OCI-LY7 (cell line): ENCODE measurements at regions not wholly inside any gene's neighbourhood (a gene's known extent, or its start where the extent isn't known, plus 50 kb on each side); places are given as distances from the start of the nearest gene placed in this dataset.

Source experiments
- BruUV-seq: library from RNA; stranded (reverse); fragments of 400-500 nt; replicated peaks from 2 replicates; lab custom pipeline; 2021; lab: Mats Ljungman, UMichigan
- CTCF ChIA-PET: fragments of 300-600 bp; sonication (Branson Sonifier 250); formaldehyde crosslinking; loops from one replicate; lab custom pipeline; 2022; ENCODE audit warnings: antibody characterized with exemption; ENCODE audit not compliant: unreplicated experiment; lab: Charles Lee
- POLR2A ChIA-PET: fragments of 300-600 bp; sonication (Branson Sonifier 250); formaldehyde crosslinking; loops from one replicate; lab custom pipeline; 2022; ENCODE audit warnings: antibody characterized with exemption; lab: Charles Lee
- DNase-seq: peaks from one replicate; pipeline ENCODE4 v3.0.0-alpha.2; 2015; ENCODE audit warnings: low spot score
- H2AFZ ChIP-seq: fragments of 200-600 bp; sonication (generic), shearing (Covaris generic); 2 replicates; pipeline ENCODE4 v1.6.1; 2014; ENCODE audit warnings: mild to moderate bottlenecking, antibody characterized with exemption, low read length, moderate library complexity
- H3K27ac ChIP-seq: fragments of 200-600 bp; sonication (generic); 2 replicates; pipeline ENCODE4 v1.5.1; 2014; ENCODE audit warnings: mixed run types, low read depth, mild to moderate bottlenecking, moderate library complexity, low read length, inconsistent platforms; ENCODE audit not compliant: poor library complexity, severe bottlenecking
- H3K36me3 ChIP-seq: fragments of 200-600 bp; sonication (generic); 2 replicates; pipeline ENCODE4 v1.6.1; 2014; ENCODE audit warnings: mild to moderate bottlenecking, antibody characterized with exemption, low read length, moderate library complexity, mixed read lengths; ENCODE audit not compliant: insufficient read depth
- H3K4me1 ChIP-seq: fragments of 200-600 bp; sonication (generic); 2 replicates; pipeline ENCODE4 v1.5.1; 2014; ENCODE audit warnings: mild to moderate bottlenecking, low read length; ENCODE audit not compliant: insufficient read depth, poor library complexity, severe bottlenecking
- H3K4me2 ChIP-seq: fragments of 200-600 bp; sonication (generic); 2 replicates; pipeline ENCODE4 v1.6.1; 2014; ENCODE audit warnings: mild to moderate bottlenecking, low read length
- H3K4me3 ChIP-seq: fragments of 200-600 bp; sonication (generic); 2 replicates; pipeline ENCODE4 v1.5.1; 2014; ENCODE audit warnings: mild to moderate bottlenecking, low read depth, low read length; ENCODE audit not compliant: poor library complexity, severe bottlenecking
- H3K79me2 ChIP-seq: fragments of 200-600 bp; sonication (generic); 2 replicates; pipeline ENCODE4 v1.6.1; 2016; ENCODE audit warnings: low read depth, mild to moderate bottlenecking, low read length, moderate library complexity, mixed read lengths; ENCODE audit not compliant: insufficient read depth
- H3K9me2 ChIP-seq: fragments of 200-600 bp; sonication (generic); 2 replicates; pipeline ENCODE4 v1.6.1; 2016; ENCODE audit warnings: mild to moderate bottlenecking, low read length, mixed read lengths; ENCODE audit not compliant: insufficient read depth
- H3K9me3 ChIP-seq: fragments of 200-600 bp; sonication (generic); 2 replicates; pipeline ENCODE4 v1.6.1; 2014; ENCODE audit warnings: mild to moderate bottlenecking, mixed run types, low read length, mixed read lengths
- H4K20me1 ChIP-seq: fragments of 200-600 bp; sonication (generic); 2 replicates; pipeline ENCODE4 v1.6.1; 2014; ENCODE audit warnings: mild to moderate bottlenecking, antibody characterized with exemption, low read length, moderate library complexity, mixed read lengths; ENCODE audit not compliant: insufficient read depth
- CTCF ChIP-seq: fragments of 200-600 bp; sonication (generic); conservative IDR thresholded peaks from 2 replicates; pipeline ENCODE4 v1.5.1; 2014; ENCODE audit warnings: mild to moderate bottlenecking, antibody characterized with exemption, low read length, moderate library complexity, mixed read lengths
- EZH2phosphoT487 ChIP-seq: fragments of 200-600 bp; sonication (generic); IDR thresholded peaks from 2 replicates; pipeline ENCODE4 v1.6.1; 2018; ENCODE audit warnings: low read depth, borderline replicate concordance, mild to moderate bottlenecking, mixed run types, antibody characterized with exemption, low read length, moderate library complexity, mixed read lengths
- intact Hi-C: fragments of 100-400 bp; cut with micrococcal nuclease; formaldehyde crosslinking; loops from one replicate; pipeline ENCODE4 v1.10.0; 2022; ENCODE audit not compliant: unreplicated experiment

DNA sequence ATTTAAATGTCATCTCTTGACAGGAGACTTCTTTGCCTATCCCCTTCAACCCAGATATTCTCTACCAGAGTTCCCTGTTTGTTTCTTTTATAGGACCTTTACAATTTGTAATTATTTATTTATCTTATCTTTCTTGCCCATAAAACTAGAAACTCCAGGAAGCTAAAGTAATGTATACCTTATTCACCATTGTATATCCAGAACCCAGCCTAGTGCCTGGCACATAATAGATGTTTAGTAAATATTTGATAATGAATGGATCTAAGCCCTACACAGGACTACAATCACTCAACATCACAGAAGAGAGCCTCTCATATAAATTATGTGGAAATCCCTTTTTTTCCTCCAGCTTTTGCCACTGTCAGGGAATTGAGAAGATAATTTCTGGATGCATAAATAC is 125.6 kb upstream of the CNOT2 start:
- no peaks in the 10 kb centered on the region for H3K36me3 ChIP-seq
- POLR2A ChIA-PET, result interaction anchor here (0.5 to 1.6 kb wide), 3 partner anchors 32 to 1165 kb away, joined by 3 to 4 read pairs (median 4); no protein-coding TSS in a partner anchor
- no peaks in the 10 kb centered on the region for H3K9me2 ChIP-seq
- no TSS peak for BruUV-seq
- H3K9me3 ChIP-seq, result no peaks in the 10 kb centered on the region
- no peak for DNase-seq
- TF ChIP-seq CTCF (no peak), EZH2phosphoT487 (no peak)
- no peaks in the 10 kb centered on the region for H3K79me2 ChIP-seq
- no peaks in the 10 kb centered on the region for H4K20me1 ChIP-seq
- peaks cover 6% of the 10 kb centered on the region for H3K4me1 ChIP-seq
- no peak overlapping the region for H3K4me2 ChIP-seq
- CTCF ChIA-PET, result no interaction called here
- H2AFZ ChIP-seq, result no peak overlapping the region
- no peak overlapping the region for H3K4me3 ChIP-seq
- no peak overlapping the region for H3K27ac ChIP-seq
- intact Hi-C loops, result no loop called here

GRCh38 chr12:70120970-70121369 is 122.3 kb upstream of the CNOT2 start:
- intact Hi-C loops, result loop anchor here (5.0 kb wide), 1 partner anchor 219 kb away; no protein-coding TSS in a partner anchor
- ChIA-PET POLR2A (interaction anchor here (1.0 kb wide), 1 partner anchor 14 kb away, joined by 3 read pairs; no protein-coding TSS in a partner anchor), CTCF (no interaction called here)
- Histone ChIP-seq H3K4me1 (peaks cover 6% of the 10 kb centered on the region), H3K9me2 (no peaks in the 10 kb centered on the region), H4K20me1 (no peaks in the 10 kb centered on the region), H3K27ac (no peak overlapping the region), H3K4me2 (no peak overlapping the region), H3K9me3 (no peaks in the 10 kb centered on the region), H3K36me3 (no peaks in the 10 kb centered on the region), H2AFZ (no peak overlapping the region), H3K4me3 (no peak overlapping the region), H3K79me2 (no peaks in the 10 kb centered on the region)
- no peak for TF ChIP-seq CTCF
- TF ChIP-seq EZH2phosphoT487, result no peak
- no TSS peak for BruUV-seq
- no peak for DNase-seq

DNA sequence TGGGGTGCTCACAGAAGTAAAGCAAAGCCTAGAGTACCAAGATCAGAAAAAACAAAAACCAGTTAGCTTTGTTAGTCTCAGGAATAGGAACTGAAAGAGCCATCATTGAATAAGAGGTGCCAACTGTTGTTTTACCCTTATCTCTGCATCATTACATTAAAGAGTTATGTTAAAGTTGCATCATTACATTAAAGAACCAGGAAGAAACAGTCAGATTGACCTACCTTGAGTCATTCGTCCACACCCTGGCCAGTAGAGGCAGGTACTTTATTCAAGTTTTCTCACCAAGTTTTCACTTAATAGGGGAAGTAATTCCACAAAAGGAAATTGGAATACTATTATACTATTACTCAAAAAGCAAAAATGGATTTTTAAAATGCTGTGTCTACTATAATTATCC is 121.7 kb upstream of the CNOT2 start:
- no peak overlapping the region for H2AFZ ChIP-seq
- H4K20me1 ChIP-seq, result no peaks in the 10 kb centered on the region
- CTCF ChIA-PET, result no interaction called here
- H3K9me3 ChIP-seq, result no peaks in the 10 kb centered on the region
- no peak overlapping the region for H3K4me3 ChIP-seq
- BruUV-seq, result no TSS peak
- DNase-seq, result no peak
- no peaks in the 10 kb centered on the region for H3K36me3 ChIP-seq
- no peaks in the 10 kb centered on the region for H3K79me2 ChIP-seq
- POLR2A ChIA-PET, result interaction anchor here (0.7 to 1.0 kb wide), 2 partner anchors 14 to 361 kb away, joined by 3 read pairs; no protein-coding TSS in a partner anchor
- H3K4me1 ChIP-seq, result peaks cover 6% of the 10 kb centered on the region
- no peaks in the 10 kb centered on the region for H3K9me2 ChIP-seq
- H3K27ac ChIP-seq, result no peak overlapping the region
- TF ChIP-seq EZH2phosphoT487 (no peak), CTCF (no peak)
- intact Hi-C loops, result loop anchor here (5.0 kb wide), 1 partner anchor 219 kb away; no protein-coding TSS in a partner anchor
- H3K4me2 ChIP-seq, result no peak overlapping the region
